ENCODE measurements at regions not wholly inside any gene's neighbourhood (a gene's known extent, or its start where the extent isn't known, plus 50 kb on each side); places are given as distances from the start of the nearest gene placed in this dataset.
A peak's percentile ranks its signal among the peaks of the same experiment; 100 is the strongest.

DNA sequence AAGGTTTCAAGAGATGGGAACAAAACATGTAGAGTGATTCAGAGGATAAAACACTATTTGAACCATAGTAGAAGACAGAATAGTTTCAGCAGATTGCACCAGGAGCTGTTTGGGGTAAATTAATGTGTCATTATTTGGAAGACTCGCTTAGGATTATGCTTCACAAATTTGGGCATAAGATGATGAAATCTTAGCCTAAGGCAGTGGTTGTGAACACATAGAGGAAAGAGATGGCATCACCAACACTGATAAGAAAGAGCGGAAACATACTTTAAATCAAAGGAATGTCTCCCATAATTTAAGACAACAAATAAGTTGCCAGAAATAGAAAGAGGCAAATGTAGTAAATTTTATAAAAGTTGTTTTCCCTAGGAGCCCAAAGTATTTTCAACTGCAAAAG lies 66.1 kb upstream of the TBCA start:
- in situ Hi-C loops (cut with MboI; ENCODE audit: low sequenced_read_pairs) (no loop called here), intact Hi-C loops (cut with micrococcal nuclease) (no loop called here), dilution Hi-C loops (cut with HindIII; ENCODE audit: low sequenced_read_pairs, unreplicated experiment) (no loop called here)
- no peak overlapping the region for H2BK15ac ChIP-seq (ENCODE audit: low read depth, low read length)
- no peak overlapping the region for H2BK5ac ChIP-seq (ENCODE audit: low read depth, low read length, poor library complexity, severe bottlenecking)
- peaks cover 2% of the 10 kb centered on the region; the same call in 1 of the 2 replicates for H3K9me3 ChIP-seq (ENCODE audit: control insufficient read depth, insufficient read depth, low read length)
- no peak overlapping the region for H2BK20ac ChIP-seq (ENCODE audit: low read depth, low read length)
- H2BK120ac ChIP-seq (ENCODE audit: low read depth, low read length) = no peak overlapping the region
- ChIA-PET POLR2A (ENCODE audit: unreplicated experiment) (no interaction called here), CTCF (interaction anchor here (0.5 kb wide), 1 partner anchor 1240 kb away, joined by 5 read pairs; no protein-coding TSS in a partner anchor)
- no peaks in the 10 kb centered on the region for H3K79me1 ChIP-seq (ENCODE audit: low read depth in 1 of 2, low read length in 2 of 2)
- H3K14ac ChIP-seq (replicated peaks; ENCODE audit: low read depth, low read length) = no peak overlapping the region
- H3K27ac ChIP-seq (ENCODE audit: insufficient read depth, low read length) = no peak overlapping the region
- H4K20me1 ChIP-seq (ENCODE audit: insufficient read depth, low read length) = no peaks in the 10 kb centered on the region
- ATAC-seq (ENCODE audit: low read depth) (no peak), DNase-seq (no peak)
- H3K4me1 ChIP-seq (ENCODE audit: control insufficient read depth, insufficient read depth, low read length) = peaks cover 3% of the 10 kb centered on the region; the same call in 1 of the 2 replicates
- no peaks in the 10 kb centered on the region for H3K9me1 ChIP-seq (ENCODE audit: insufficient read depth, low read length)
- no peak overlapping the region for H3K4me2 ChIP-seq (ENCODE audit: low read depth, low read length)
- no TSS peak for BruUV-seq (replicated peaks)
- no peak overlapping the region for H4K5ac ChIP-seq (ENCODE audit: low read depth, low read length)
- H2AK9ac ChIP-seq (replicated peaks; ENCODE audit: low read depth, low read length, poor library complexity) = no peak overlapping the region
- H3K4ac ChIP-seq (ENCODE audit: low read depth, low read length) = no peak overlapping the region
- H3K56ac ChIP-seq (ENCODE audit: extremely low read depth, insufficient read depth, low read length) = no peak overlapping the region
- H2AK5ac ChIP-seq (ENCODE audit: low read depth, low read length) = no peak overlapping the region
- no peak overlapping the region for H2AFZ ChIP-seq (replicated peaks; ENCODE audit: low read length, poor library complexity)
- no peak overlapping the region for H4K8ac ChIP-seq (ENCODE audit: low read depth in 2 of 2, low read length in 2 of 2)
- H3K36me3 ChIP-seq (ENCODE audit: control insufficient read depth, insufficient read depth, low read length) = no peaks in the 10 kb centered on the region
- 60% methylated on average over 1 of the region's 2 CpGs; no CpG with 5 or more reads in 1 of the 2 experiments for WGBS, 2 experiments (ENCODE audit: extremely low coverage in 2 of 2, insufficient read length in 1 of 2)
- H3K9ac ChIP-seq (ENCODE audit: low read depth, low read length) = no peak overlapping the region
- H4K91ac ChIP-seq (ENCODE audit: insufficient read depth, low read depth, low read length) = no peak overlapping the region
- no peak overlapping the region for H3K23ac ChIP-seq (ENCODE audit: low read depth, low read length)
- H3K27me3 ChIP-seq (ENCODE audit: control insufficient read depth, insufficient read depth, low read length) = peaks cover 30% of the 10 kb centered on the region
- H3K18ac ChIP-seq (ENCODE audit: low read depth, low read length) = no peak overlapping the region
- no peak overlapping the region for H3K4me3 ChIP-seq (ENCODE audit: insufficient read depth, low read depth, low read length)
- TF ChIP-seq, protein P1, sequence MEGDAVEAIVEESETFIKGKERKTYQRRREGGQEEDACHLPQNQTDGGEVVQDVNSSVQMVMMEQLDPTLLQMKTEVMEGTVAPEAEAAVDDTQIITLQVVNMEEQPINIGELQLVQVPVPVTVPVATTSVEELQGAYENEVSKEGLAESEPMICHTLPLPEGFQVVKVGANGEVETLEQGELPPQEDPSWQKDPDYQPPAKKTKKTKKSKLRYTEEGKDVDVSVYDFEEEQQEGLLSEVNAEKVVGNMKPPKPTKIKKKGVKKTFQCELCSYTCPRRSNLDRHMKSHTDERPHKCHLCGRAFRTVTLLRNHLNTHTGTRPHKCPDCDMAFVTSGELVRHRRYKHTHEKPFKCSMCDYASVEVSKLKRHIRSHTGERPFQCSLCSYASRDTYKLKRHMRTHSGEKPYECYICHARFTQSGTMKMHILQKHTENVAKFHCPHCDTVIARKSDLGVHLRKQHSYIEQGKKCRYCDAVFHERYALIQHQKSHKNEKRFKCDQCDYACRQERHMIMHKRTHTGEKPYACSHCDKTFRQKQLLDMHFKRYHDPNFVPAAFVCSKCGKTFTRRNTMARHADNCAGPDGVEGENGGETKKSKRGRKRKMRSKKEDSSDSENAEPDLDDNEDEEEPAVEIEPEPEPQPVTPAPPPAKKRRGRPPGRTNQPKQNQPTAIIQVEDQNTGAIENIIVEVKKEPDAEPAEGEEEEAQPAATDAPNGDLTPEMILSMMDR (conservative IDR thresholded peaks at IDR 0.05; ENCODE audit: low read depth, low read length) = no peak
- TF ChIP-seq MAFK (IDR thresholded peaks at IDR 0.05; ENCODE audit: low read depth, low read length) (no peak), CEBPB (IDR thresholded peaks at IDR 0.05; ENCODE audit: low read depth, low read length) (peak; percentile 44; the same call in 1 of the 2 replicates)
- TF ChIP-seq, protein P2, sequence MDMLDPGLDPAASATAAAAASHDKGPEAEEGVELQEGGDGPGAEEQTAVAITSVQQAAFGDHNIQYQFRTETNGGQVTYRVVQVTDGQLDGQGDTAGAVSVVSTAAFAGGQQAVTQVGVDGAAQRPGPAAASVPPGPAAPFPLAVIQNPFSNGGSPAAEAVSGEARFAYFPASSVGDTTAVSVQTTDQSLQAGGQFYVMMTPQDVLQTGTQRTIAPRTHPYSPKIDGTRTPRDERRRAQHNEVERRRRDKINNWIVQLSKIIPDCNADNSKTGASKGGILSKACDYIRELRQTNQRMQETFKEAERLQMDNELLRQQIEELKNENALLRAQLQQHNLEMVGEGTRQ (IDR thresholded peaks at IDR 0.05; ENCODE audit: low read depth, low read length) = no peak

Measured in IMR-90 (cell line).